K562 (cell line): ENCODE measurements at regions not wholly inside any gene's neighbourhood (a gene's known extent, or its start where the extent isn't known, plus 50 kb on each side); places are given as distances from the start of the nearest gene placed in this dataset.

Experiments used
- ATAC-seq: fragments of 200-7000 bp; cut with Tn5 transposase; 3 replicates; pipeline ENCODE4 v1.9.1; 2020; ENCODE audit warnings: moderate library complexity
- BruUV-seq: library from RNA; stranded (reverse); fragments of 400-500 nt; replicated peaks from 2 replicates; lab custom pipeline; 2021; lab: Mats Ljungman, UMichigan
- CTCF ChIA-PET: fragments of 300-600 bp; formaldehyde crosslinking; extraction: SDS; loops from one replicate; lab custom pipeline; 2021; ENCODE audit warnings: low intra/inter-chr PET ratio; lab: Yijun Ruan, JAX
- POLR2A ChIA-PET: fragments of 300-600, 350-650 bp; sonication (Branson Sonifier 250); formaldehyde crosslinking; extraction: SDS; loops from one replicate; lab custom pipeline; 2021; ENCODE audit warnings: antibody characterized with exemption, inconsistent platforms; lab: Yijun Ruan, JAX
- DNase-seq, 4 experiments: peaks; one replicate each; pipeline versions ENCODE4 v3.0.0 to v3.0.0-alpha.2; 2011 to 2018; ENCODE audit warnings: low spot score in 3 of 4, mixed read lengths in 3 of 4; ENCODE audit errors: extremely low read depth in 1 of 4
- FAIRE-seq: peaks from 2 replicates; lab custom pipeline; 2011; peaks lifted over from hg19 to GRCh38; lab: Jason Lieb, UNC
- H2AFZ ChIP-seq: 2 replicates; pipeline ENCODE4 v1.6.0; 2011; ENCODE audit warnings: low read depth, low read length, control low read depth, inconsistent platforms
- H3K27ac ChIP-seq: fragments of 200-600 bp; 3 replicates; pipeline ENCODE4 v1.8.0; 2011; ENCODE audit warnings: low read depth, mild to moderate bottlenecking, control low read depth, inconsistent platforms, low read length, moderate library complexity, mixed read lengths; ENCODE audit errors: extremely low read depth
- H3K27me3 ChIP-seq, 2 experiments: fragments of 300-600 bp in 1 of 2; 2 replicates in 1 of 2; 3 replicates in 1 of 2; pipeline versions ENCODE4 v1.6.0 to v1.8.0; 2011; ENCODE audit warnings: inconsistent platforms in 2 of 2, low read length in 2 of 2, mild to moderate bottlenecking in 1 of 2, mixed read lengths in 1 of 2, moderate library complexity in 1 of 2; ENCODE audit not compliant: control insufficient read depth in 2 of 2, insufficient read depth in 2 of 2
- H3K36me3 ChIP-seq: fragments of 300-600 bp; 3 replicates; pipeline ENCODE4 v1.8.0; 2011; ENCODE audit warnings: mild to moderate bottlenecking, low read length, inconsistent platforms; ENCODE audit not compliant: control insufficient read depth, insufficient read depth
- H3K4me1 ChIP-seq, 2 experiments: fragments of 200-600 bp in 1 of 2; replicated peaks in 1 of 2; 2 replicates in 1 of 2; 3 replicates in 1 of 2; pipeline versions ENCODE4 v1.5.1 to v1.8.0; 2011; ENCODE audit warnings: inconsistent platforms in 2 of 2, low read length in 2 of 2, mild to moderate bottlenecking in 1 of 2, mixed read lengths in 1 of 2, moderate library complexity in 1 of 2; ENCODE audit not compliant: control insufficient read depth in 2 of 2, insufficient read depth in 2 of 2
- H3K4me2 ChIP-seq: 2 replicates; pipeline ENCODE4 v1.6.1; 2011; ENCODE audit warnings: low read length, control low read depth, inconsistent platforms, mixed read lengths; ENCODE audit not compliant: insufficient read depth
- H3K4me3 ChIP-seq: fragments of 200-600 bp; sonication (generic), shearing (Covaris generic); 2 replicates; pipeline ENCODE4 v1.5.1; 2016; ENCODE audit warnings: control low read depth, inconsistent platforms
- H3K79me2 ChIP-seq: fragments of 200-600 bp; 3 replicates; pipeline ENCODE4 v1.8.0; 2011; ENCODE audit warnings: low read length, inconsistent platforms; ENCODE audit not compliant: control insufficient read depth, insufficient read depth
- H3K9ac ChIP-seq, 2 experiments: 2 replicates each; pipeline versions ENCODE4 v1.6.0 to v1.6.1; 2011; ENCODE audit warnings: low read depth in 2 of 2, low read length in 2 of 2, control low read depth in 1 of 2, inconsistent platforms in 1 of 2, mild to moderate bottlenecking in 1 of 2, mixed read lengths in 1 of 2; ENCODE audit not compliant: insufficient read depth in 1 of 2
- H3K9me1 ChIP-seq: one replicate; pipeline ENCODE4 v1.6.0; 2011; ENCODE audit warnings: inconsistent platforms, mild to moderate bottlenecking, low read length, moderate library complexity; ENCODE audit not compliant: control insufficient read depth, insufficient read depth
- H3K9me3 ChIP-seq: replicated peaks from 2 replicates; pipeline ENCODE4 v1.5.1; 2011; ENCODE audit warnings: low read depth, low read length, inconsistent platforms; ENCODE audit not compliant: control insufficient read depth, insufficient read depth
- H4K20me1 ChIP-seq: replicated peaks from 2 replicates; pipeline ENCODE4 v1.6.1; 2011; ENCODE audit warnings: low read length, inconsistent platforms, mixed read lengths; ENCODE audit not compliant: control insufficient read depth, insufficient read depth
- BCOR ChIP-seq: fragments of 450-650 bp; IDR thresholded peaks from 2 replicates; pipeline ENCODE4 v1.6.1; 2016
- DACH1 ChIP-seq: fragments of 450-650 bp; IDR thresholded peaks from 2 replicates; pipeline ENCODE4 v1.6.1; 2018; ENCODE audit not compliant: partially characterized antibody
- EP300 ChIP-seq: IDR thresholded peaks from 2 replicates; pipeline ENCODE4 v1.6.1; 2012; ENCODE audit warnings: low read length, improper control_type of control experiment
- ESRRB ChIP-seq: fragments of 250-450 bp; sonication (Bioruptor Pico); IDR thresholded peaks from 2 replicates; pipeline ENCODE4 v1.5.0; 2020; ENCODE audit warnings: mild to moderate bottlenecking, moderate library complexity, borderline replicate concordance
- FIP1L1 ChIP-seq: fragments of 200-400 bp; formaldehyde crosslinking; IDR thresholded peaks from 2 replicates; pipeline ENCODE4 v1.6.1; 2018; ENCODE audit warnings: mild to moderate bottlenecking, low read depth, low read length; ENCODE audit not compliant: poor library complexity, severe bottlenecking
- HMG20B ChIP-seq: fragments of 250-450 bp; sonication (Bioruptor Pico); IDR thresholded peaks from 2 replicates; pipeline ENCODE4 v1.5.0; 2021; ENCODE audit warnings: mild to moderate bottlenecking
- HSF4 ChIP-seq: fragments of 250-450 bp; sonication (Bioruptor Pico); IDR thresholded peaks from 2 replicates; pipeline ENCODE4 v2.1.2; 2022; ENCODE audit warnings: mild to moderate bottlenecking, moderate library complexity, borderline replicate concordance
- MAFK ChIP-seq: IDR thresholded peaks from 2 replicates; pipeline ENCODE4 v1.6.1; 2011; ENCODE audit warnings: low read length, improper control_type of control experiment
- NCOA1 ChIP-seq: fragments of 450-650 bp; IDR thresholded peaks from 2 replicates; pipeline ENCODE4 v1.6.1; 2016; ENCODE audit warnings: low read depth
- PTTG1 ChIP-seq: fragments of 450-650 bp; IDR thresholded peaks from 2 replicates; pipeline ENCODE4 v1.6.1; 2016; ENCODE audit warnings: low read depth, mild to moderate bottlenecking, missing genetic modification characterization, missing compliant biosample characterization
- RBM34 ChIP-seq: fragments of 200-400 bp; formaldehyde crosslinking; IDR thresholded peaks from 2 replicates; pipeline ENCODE4 v1.6.1; 2018; ENCODE audit warnings: low read length, borderline replicate concordance; ENCODE audit not compliant: insufficient read depth
- SIRT6 ChIP-seq: IDR thresholded peaks from one replicate; pipeline ENCODE4 v1.6.1; 2012; ENCODE audit warnings: low read depth, mild to moderate bottlenecking, control low read depth, inconsistent platforms, low read length, moderate library complexity
- WGBS: fragments of 100-300 bp; shearing (Covaris generic); methylation state at CpG from one replicate; pipeline ENCODE4 v1.1.6; 2016; ENCODE audit warnings: low coverage, mixed read lengths; ENCODE audit not compliant: insufficient coverage; ENCODE audit errors: missing lambda C conversion rate; 5-methylcytosine and 5-hydroxymethylcytosine counted together
- in situ Hi-C: fragments of 300-500 bp; cut with MboI; formaldehyde crosslinking; loops from 4 replicates; pipeline ENCODE4 v1.15.0; 2018; ENCODE audit warnings: inconsistent platforms, mixed read lengths
- intact Hi-C: fragments of 100-400 bp; cut with micrococcal nuclease; formaldehyde crosslinking; loops from 2 replicates; pipeline ENCODE4 v1.14.2; 2022
- TF ChIP-seq, protein P1 (sequence below), 2 experiments: fragments of 250-450 bp in 1 of 2; fragments of 450-650 bp in 1 of 2; sonication (Bioruptor Pico) in 1 of 2; IDR thresholded peaks; 2 replicates each; pipeline versions ENCODE4 v1.6.1 to v1.8.0; 2016 to 2021; ENCODE audit warnings: mild to moderate bottlenecking in 2 of 2, moderate library complexity in 2 of 2, missing compliant biosample characterization in 1 of 2, missing genetic modification characterization in 1 of 2
- TF ChIP-seq, protein P2 (sequence below): fragments of 450-650 bp; IDR thresholded peaks from 2 replicates; pipeline ENCODE4 v1.6.1; 2016; ENCODE audit warnings: borderline replicate concordance
- TF ChIP-seq, protein P3 (sequence below), 2 experiments: fragments of 200-800 bp in 1 of 2; sonication (Bioruptor generic) in 1 of 2; sonication (generic) in 1 of 2; formaldehyde crosslinking in 1 of 2; IDR thresholded peaks in 1 of 2; conservative IDR thresholded peaks in 1 of 2; 2 replicates each; pipeline versions ENCODE4 v1.5.0 to v1.6.1; 2016 to 2020; ENCODE audit warnings: missing compliant biosample characterization in 1 of 2, missing genetic modification characterization in 1 of 2, missing genetic modification reagents in 1 of 2
- TF ChIP-seq, protein P4 (sequence below): sonication (generic); formaldehyde crosslinking; IDR thresholded peaks from 2 replicates; pipeline ENCODE4 v1.9.0; 2022; ENCODE audit warnings: mild to moderate bottlenecking, missing genetic modification reagents

DNA sequence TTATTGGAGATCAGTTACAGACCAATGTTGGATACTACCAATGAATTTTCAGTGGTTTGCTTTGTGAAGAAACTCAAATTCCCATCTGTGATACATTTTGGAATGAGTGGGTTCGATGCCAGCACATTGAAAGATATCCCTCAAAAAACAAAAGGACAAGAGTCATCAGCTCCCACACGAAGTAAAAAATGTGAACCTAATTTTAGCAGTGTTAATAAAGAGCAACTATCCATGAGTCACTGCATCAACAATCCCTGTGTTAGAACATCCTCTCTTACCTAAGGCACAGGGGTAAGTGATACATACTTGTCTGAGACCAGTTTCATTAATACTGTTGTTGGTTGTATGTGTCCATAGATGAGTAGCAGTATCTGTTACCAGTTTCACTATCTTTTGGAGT is 551.8 kb upstream of the SOX11 start (continued):
- TF ChIP-seq, protein P1, sequence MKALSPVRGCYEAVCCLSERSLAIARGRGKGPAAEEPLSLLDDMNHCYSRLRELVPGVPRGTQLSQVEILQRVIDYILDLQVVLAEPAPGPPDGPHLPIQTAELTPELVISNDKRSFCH (CRISPR knock-in tag; IDR thresholded peaks at IDR 0.05) = no peak
- TF ChIP-seq, protein P1 (tag; IDR thresholded peaks at IDR 0.05) = no peak
- TF ChIP-seq, protein P2, sequence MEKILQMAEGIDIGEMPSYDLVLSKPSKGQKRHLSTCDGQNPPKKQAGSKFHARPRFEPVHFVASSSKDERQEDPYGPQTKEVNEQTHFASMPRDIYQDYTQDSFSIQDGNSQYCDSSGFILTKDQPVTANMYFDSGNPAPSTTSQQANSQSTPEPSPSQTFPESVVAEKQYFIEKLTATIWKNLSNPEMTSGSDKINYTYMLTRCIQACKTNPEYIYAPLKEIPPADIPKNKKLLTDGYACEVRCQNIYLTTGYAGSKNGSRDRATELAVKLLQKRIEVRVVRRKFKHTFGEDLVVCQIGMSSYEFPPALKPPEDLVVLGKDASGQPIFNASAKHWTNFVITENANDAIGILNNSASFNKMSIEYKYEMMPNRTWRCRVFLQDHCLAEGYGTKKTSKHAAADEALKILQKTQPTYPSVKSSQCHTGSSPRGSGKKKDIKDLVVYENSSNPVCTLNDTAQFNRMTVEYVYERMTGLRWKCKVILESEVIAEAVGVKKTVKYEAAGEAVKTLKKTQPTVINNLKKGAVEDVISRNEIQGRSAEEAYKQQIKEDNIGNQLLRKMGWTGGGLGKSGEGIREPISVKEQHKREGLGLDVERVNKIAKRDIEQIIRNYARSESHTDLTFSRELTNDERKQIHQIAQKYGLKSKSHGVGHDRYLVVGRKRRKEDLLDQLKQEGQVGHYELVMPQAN = no peak
- TF ChIP-seq HSF4 (no peak), HMG20B (no peak), SIRT6 (no peak), DACH1 (no peak), FIP1L1 (no peak)

DNA sequence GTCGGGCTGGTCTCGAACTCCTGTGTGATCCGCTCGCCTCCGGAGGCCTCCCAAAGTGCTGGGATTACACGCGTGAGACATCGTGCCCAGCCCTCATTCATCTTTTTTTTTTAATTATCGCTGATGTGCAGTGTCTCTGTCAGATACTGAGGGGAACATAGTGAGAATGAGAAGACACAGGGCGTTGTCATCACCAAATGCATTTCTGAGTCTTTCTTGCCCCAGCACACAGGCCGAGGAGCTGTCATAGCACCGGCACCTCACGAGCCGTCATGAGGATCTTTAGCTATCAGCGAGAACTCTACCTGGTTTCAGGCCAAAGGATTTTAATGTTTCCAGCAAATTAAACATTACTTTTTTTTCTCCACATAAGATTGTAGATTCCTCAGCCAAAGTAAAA is 548.0 kb upstream of the SOX11 start:
- WGBS = 2% methylated on average over 15 of the region's 15 CpGs
- in situ Hi-C loops = no loop called here
- no peak for FAIRE-seq
- TF ChIP-seq MAFK = no peak
- no peak for TF ChIP-seq PTTG1
- no peak for TF ChIP-seq EP300
- no peak for TF ChIP-seq BCOR
- TF ChIP-seq, protein P3, sequence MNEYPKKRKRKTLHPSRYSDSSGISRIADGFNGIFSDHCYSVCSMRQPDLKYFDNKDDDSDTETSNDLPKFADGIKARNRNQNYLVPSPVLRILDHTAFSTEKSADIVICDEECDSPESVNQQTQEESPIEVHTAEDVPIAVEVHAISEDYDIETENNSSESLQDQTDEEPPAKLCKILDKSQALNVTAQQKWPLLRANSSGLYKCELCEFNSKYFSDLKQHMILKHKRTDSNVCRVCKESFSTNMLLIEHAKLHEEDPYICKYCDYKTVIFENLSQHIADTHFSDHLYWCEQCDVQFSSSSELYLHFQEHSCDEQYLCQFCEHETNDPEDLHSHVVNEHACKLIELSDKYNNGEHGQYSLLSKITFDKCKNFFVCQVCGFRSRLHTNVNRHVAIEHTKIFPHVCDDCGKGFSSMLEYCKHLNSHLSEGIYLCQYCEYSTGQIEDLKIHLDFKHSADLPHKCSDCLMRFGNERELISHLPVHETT (CRISPR knock-in tag; conservative IDR thresholded peaks at IDR 0.05 in 1 of 2, IDR thresholded peaks at IDR 0.05 in 1 of 2) = no peak
- no peak for TF ChIP-seq NCOA1
- TF ChIP-seq ESRRB (CRISPR knock-in tag) = no peak
- TF ChIP-seq, protein P4, sequence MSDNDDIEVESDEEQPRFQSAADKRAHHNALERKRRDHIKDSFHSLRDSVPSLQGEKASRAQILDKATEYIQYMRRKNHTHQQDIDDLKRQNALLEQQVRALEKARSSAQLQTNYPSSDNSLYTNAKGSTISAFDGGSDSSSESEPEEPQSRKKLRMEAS (CRISPR knock-in tag) = no peak
- no peak for TF ChIP-seq RBM34

More for the DNA sequence above, 548.0 kb upstream of the SOX11 start:
- Histone ChIP-seq H3K4me3 (no peak overlapping the region), H3K4me1 (no peaks in the 10 kb centered on the region), H2AFZ (no peak overlapping the region), H3K9me1 (no peaks in the 10 kb centered on the region), H3K36me3 (no peaks in the 10 kb centered on the region), H4K20me1 (no peaks in the 10 kb centered on the region), H3K9me3 (no peaks in the 10 kb centered on the region), H3K27ac (no peak overlapping the region), H3K9ac (no peak overlapping the region), H3K4me2 (no peak overlapping the region), H3K79me2 (no peaks in the 10 kb centered on the region), H3K27me3 (no peaks in the 10 kb centered on the region)
- POLR2A ChIA-PET = no interaction called here
- intact Hi-C loops = no loop called here
- BruUV-seq = no TSS peak
- ATAC-seq (no peak), DNase-seq (no peak)
- CTCF ChIA-PET = no interaction called here
